ENCODE measurements at regions not wholly inside any gene's neighbourhood (a gene's known extent, or its start where the extent isn't known, plus 50 kb on each side); places are given as distances from the start of the nearest gene placed in this dataset.

GRCh38 chr2:41711736-41712135 is 336.1 kb upstream of the PKDCC start:
- H3K9me3 ChIP-seq (ENCODE audit: control insufficient read depth, insufficient read depth, low read length), result no peaks in the 10 kb centered on the region
- no peaks in the 10 kb centered on the region for H3K4me1 ChIP-seq (ENCODE audit: insufficient read depth, low read length)
- H3K36me3 ChIP-seq (ENCODE audit: insufficient read depth, low read length), result no peaks in the 10 kb centered on the region
- no peak overlapping the region for H3K9ac ChIP-seq (ENCODE audit: low read depth, low read length)

- Histone ChIP-seq H3K36me3 (ENCODE audit: insufficient read depth, low read length) (no peaks in the 10 kb centered on the region), H3K9ac (ENCODE audit: low read depth, low read length) (no peak overlapping the region), H3K9me3 (ENCODE audit: control insufficient read depth, insufficient read depth, low read length) (no peaks in the 10 kb centered on the region), H3K4me1 (ENCODE audit: insufficient read depth, low read length) (no peaks in the 10 kb centered on the region)
Observed at GRCh38 chr2:41716497-41716896, 331.3 kb upstream of the PKDCC start.

- Histone ChIP-seq H3K4me1 (ENCODE audit: insufficient read depth, low read length) (no peaks in the 10 kb centered on the region), H3K36me3 (ENCODE audit: insufficient read depth, low read length) (no peaks in the 10 kb centered on the region), H3K9ac (ENCODE audit: low read depth, low read length) (no peak overlapping the region), H3K9me3 (ENCODE audit: control insufficient read depth, insufficient read depth, low read length) (no peaks in the 10 kb centered on the region)
Observed at GRCh38 chr2:41717839-41718238, 330.0 kb upstream of the PKDCC start.

- no peaks in the 10 kb centered on the region for H3K4me1 ChIP-seq (ENCODE audit: insufficient read depth, low read length)
- no peak overlapping the region for H3K9ac ChIP-seq (ENCODE audit: low read depth, low read length)
- no peaks in the 10 kb centered on the region for H3K9me3 ChIP-seq (ENCODE audit: control insufficient read depth, insufficient read depth, low read length)
- no peaks in the 10 kb centered on the region for H3K36me3 ChIP-seq (ENCODE audit: insufficient read depth, low read length)
Observed at GRCh38 chr2:41718705-41719104, 329.1 kb upstream of the PKDCC start.

- no peaks in the 10 kb centered on the region for H3K36me3 ChIP-seq (ENCODE audit: insufficient read depth, low read length)
- H3K9ac ChIP-seq (ENCODE audit: low read depth, low read length), result no peak overlapping the region
- no peaks in the 10 kb centered on the region for H3K4me1 ChIP-seq (ENCODE audit: insufficient read depth, low read length)
- H3K9me3 ChIP-seq (ENCODE audit: control insufficient read depth, insufficient read depth, low read length), result no peaks in the 10 kb centered on the region
Observed at GRCh38 chr2:41719756-41720155, 328.1 kb upstream of the PKDCC start.

- no peaks in the 10 kb centered on the region for H3K4me1 ChIP-seq (ENCODE audit: insufficient read depth, low read length)
- H3K36me3 ChIP-seq (ENCODE audit: insufficient read depth, low read length), result no peaks in the 10 kb centered on the region
- H3K9me3 ChIP-seq (ENCODE audit: control insufficient read depth, insufficient read depth, low read length), result no peaks in the 10 kb centered on the region
- H3K9ac ChIP-seq (ENCODE audit: low read depth, low read length), result no peak overlapping the region
Observed at GRCh38 chr2:41720331-41721251, 327.2 kb upstream of the PKDCC start.

GRCh38 chr2:41722668-41723369 is 325.0 kb upstream of the PKDCC start:
- H3K9me3 ChIP-seq (ENCODE audit: control insufficient read depth, insufficient read depth, low read length), result no peaks in the 10 kb centered on the region
- H3K4me1 ChIP-seq (ENCODE audit: insufficient read depth, low read length), result no peaks in the 10 kb centered on the region
- H3K9ac ChIP-seq (ENCODE audit: low read depth, low read length), result no peak overlapping the region
- no peaks in the 10 kb centered on the region for H3K36me3 ChIP-seq (ENCODE audit: insufficient read depth, low read length)

GRCh38 chr2:41723526-41723925 is 324.3 kb upstream of the PKDCC start:
- no peak overlapping the region for H3K9ac ChIP-seq (ENCODE audit: low read depth, low read length)
- H3K36me3 ChIP-seq (ENCODE audit: insufficient read depth, low read length), result no peaks in the 10 kb centered on the region
- H3K9me3 ChIP-seq (ENCODE audit: control insufficient read depth, insufficient read depth, low read length), result no peaks in the 10 kb centered on the region
- H3K4me1 ChIP-seq (ENCODE audit: insufficient read depth, low read length), result no peaks in the 10 kb centered on the region

GRCh38 chr2:41724465-41724864 is 323.4 kb upstream of the PKDCC start:
- no peak overlapping the region for H3K9ac ChIP-seq (ENCODE audit: low read depth, low read length)
- no peaks in the 10 kb centered on the region for H3K36me3 ChIP-seq (ENCODE audit: insufficient read depth, low read length)
- no peaks in the 10 kb centered on the region for H3K4me1 ChIP-seq (ENCODE audit: insufficient read depth, low read length)
- no peaks in the 10 kb centered on the region for H3K9me3 ChIP-seq (ENCODE audit: control insufficient read depth, insufficient read depth, low read length)

GRCh38 chr2:41725901-41726300 is 321.9 kb upstream of the PKDCC start:
- no peaks in the 10 kb centered on the region for H3K36me3 ChIP-seq (ENCODE audit: insufficient read depth, low read length)
- no peaks in the 10 kb centered on the region for H3K4me1 ChIP-seq (ENCODE audit: insufficient read depth, low read length)
- no peak overlapping the region for H3K9ac ChIP-seq (ENCODE audit: low read depth, low read length)
- no peaks in the 10 kb centered on the region for H3K9me3 ChIP-seq (ENCODE audit: control insufficient read depth, insufficient read depth, low read length)

GRCh38 chr2:41726364-41726763 is 321.5 kb upstream of the PKDCC start:
- no peak overlapping the region for H3K9ac ChIP-seq (ENCODE audit: low read depth, low read length)
- H3K4me1 ChIP-seq (ENCODE audit: insufficient read depth, low read length), result no peaks in the 10 kb centered on the region
- H3K9me3 ChIP-seq (ENCODE audit: control insufficient read depth, insufficient read depth, low read length), result no peaks in the 10 kb centered on the region
- no peaks in the 10 kb centered on the region for H3K36me3 ChIP-seq (ENCODE audit: insufficient read depth, low read length)

- Histone ChIP-seq H3K9ac (ENCODE audit: low read depth, low read length) (no peak overlapping the region), H3K4me1 (ENCODE audit: insufficient read depth, low read length) (no peaks in the 10 kb centered on the region), H3K36me3 (ENCODE audit: insufficient read depth, low read length) (no peaks in the 10 kb centered on the region), H3K9me3 (ENCODE audit: control insufficient read depth, insufficient read depth, low read length) (no peaks in the 10 kb centered on the region)
Observed at GRCh38 chr2:41727152-41727551, 320.7 kb upstream of the PKDCC start.

GRCh38 chr2:41727711-41728110 is 320.1 kb upstream of the PKDCC start:
- no peaks in the 10 kb centered on the region for H3K36me3 ChIP-seq (ENCODE audit: insufficient read depth, low read length)
- H3K9ac ChIP-seq (ENCODE audit: low read depth, low read length), result no peak overlapping the region
- H3K4me1 ChIP-seq (ENCODE audit: insufficient read depth, low read length), result no peaks in the 10 kb centered on the region
- no peaks in the 10 kb centered on the region for H3K9me3 ChIP-seq (ENCODE audit: control insufficient read depth, insufficient read depth, low read length)

GRCh38 chr2:41728788-41729338 is 319.0 kb upstream of the PKDCC start:
- no peaks in the 10 kb centered on the region for H3K9me3 ChIP-seq (ENCODE audit: control insufficient read depth, insufficient read depth, low read length)
- no peaks in the 10 kb centered on the region for H3K4me1 ChIP-seq (ENCODE audit: insufficient read depth, low read length)
- no peak overlapping the region for H3K9ac ChIP-seq (ENCODE audit: low read depth, low read length)
- H3K36me3 ChIP-seq (ENCODE audit: insufficient read depth, low read length), result no peaks in the 10 kb centered on the region

All from ES-I3 (cell line).